Coronary artery (tissue), 2 donors: ENCODE measurements at regions not wholly inside any gene's neighbourhood (a gene's known extent, or its start where the extent isn't known, plus 50 kb on each side); places are given as distances from the start of the nearest gene placed in this dataset.

Experiments
- DNase-seq: peaks from one replicate; pipeline ENCODE4 v3.0.0-alpha.2; 2017; ENCODE audit warnings: low spot score
- H3K27ac ChIP-seq, 2 donors: fragments of 200-600 bp; sonication (generic); one replicate each; pipeline ENCODE4 v1.5.1; 2016 to 2019
- H3K4me3 ChIP-seq: fragments of 200-600 bp; sonication (generic); 2 replicates; pipeline ENCODE4 v1.5.1; 2016; ENCODE audit warnings: mild to moderate bottlenecking, moderate library complexity
- CTCF ChIP-seq: fragments of 200-600 bp; sonication (generic); IDR thresholded peaks from one replicate; pipeline ENCODE4 v1.5.1; 2019; ENCODE audit warnings: antibody characterized with exemption

GRCh38 chr4:160877087-160877790 lies 1286.6 kb downstream of the FSTL5 start:
- H3K27ac ChIP-seq = no peak overlapping the region
- no peak for DNase-seq
- no peak for TF ChIP-seq CTCF
- no peak overlapping the region for H3K4me3 ChIP-seq

GRCh38 chr4:160880180-160880579 lies 1283.6 kb downstream of the FSTL5 start:
- Histone ChIP-seq H3K27ac (no peak overlapping the region), H3K4me3 (no peak overlapping the region)
- no peak for TF ChIP-seq CTCF
- DNase-seq = no peak

GRCh38 chr4:160887668-160888067 lies 1276.1 kb downstream of the FSTL5 start:
- TF ChIP-seq CTCF = no peak
- H3K4me3 ChIP-seq = no peak overlapping the region
- H3K27ac ChIP-seq = no peak overlapping the region
- no peak for DNase-seq

GRCh38 chr4:160894128-160894527 lies 1269.7 kb downstream of the FSTL5 start:
- Histone ChIP-seq H3K27ac (no peak overlapping the region), H3K4me3 (no peak overlapping the region)
- no peak for DNase-seq
- TF ChIP-seq CTCF = no peak

GRCh38 chr4:160894809-160895208 lies 1269.0 kb downstream of the FSTL5 start:
- H3K4me3 ChIP-seq = no peak overlapping the region
- no peak for DNase-seq
- TF ChIP-seq CTCF = no peak
- no peak overlapping the region for H3K27ac ChIP-seq

- TF ChIP-seq CTCF = no peak
- no peak overlapping the region for H3K4me3 ChIP-seq
- no peak overlapping the region for H3K27ac ChIP-seq
- no peak for DNase-seq
These were observed 1236.5 kb downstream of the FSTL5 start for GRCh38 chr4:160927311-160927710.

- TF ChIP-seq CTCF = no peak
- no peak overlapping the region for H3K27ac ChIP-seq
These were observed 1235.3 kb downstream of the FSTL5 start for GRCh38 chr4:160928482-160928881.

More at GRCh38 chr4:160928482-160928881, 1235.3 kb downstream of the FSTL5 start:
- DNase-seq = no peak
- no peak overlapping the region for H3K4me3 ChIP-seq
